Stimulated activated CD4-positive, alpha-beta T cell treated with anti-CD3 and anti-CD28 coated beads, TNF-alpha, amount 100 ng/mL, for 4 hours (primary cell): ENCODE measurements at regions not wholly inside any gene's neighbourhood (a gene's known extent, or its start where the extent isn't known, plus 50 kb on each side); places are given as distances from the start of the nearest gene placed in this dataset.

Source experiments
- DNase-seq, 3 experiments: peaks; one replicate each; pipeline ENCODE4 v3.0.0-alpha.2; 2020; ENCODE audit warnings: low read depth in 3 of 3

- no peak for DNase-seq
Observed at GRCh38 chrX:39936886-39937770, 160.6 kb downstream of the BCOR start.

DNA sequence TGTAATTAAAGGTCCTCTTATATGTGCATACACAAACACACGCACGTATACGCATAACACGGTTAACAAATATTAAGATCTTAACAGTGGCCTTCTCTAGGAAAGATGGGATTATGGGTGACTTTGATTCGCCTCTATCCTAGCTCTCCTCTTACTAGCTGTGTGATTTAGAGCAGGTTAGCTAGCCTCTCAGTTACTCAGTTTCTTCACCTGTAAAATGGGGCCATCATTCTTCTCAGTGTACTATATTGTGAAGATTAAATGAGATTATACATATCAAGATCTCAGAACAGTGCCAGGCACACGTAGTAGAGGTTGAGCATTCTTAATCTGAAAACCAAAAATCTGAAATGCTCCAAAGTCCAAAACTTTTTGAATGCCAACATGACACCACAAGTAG is 159.3 kb downstream of the BCOR start:
- no peak for DNase-seq

GRCh38 chrX:39939678-39940077 is 158.1 kb downstream of the BCOR start:
- DNase-seq: no peak

DNA sequence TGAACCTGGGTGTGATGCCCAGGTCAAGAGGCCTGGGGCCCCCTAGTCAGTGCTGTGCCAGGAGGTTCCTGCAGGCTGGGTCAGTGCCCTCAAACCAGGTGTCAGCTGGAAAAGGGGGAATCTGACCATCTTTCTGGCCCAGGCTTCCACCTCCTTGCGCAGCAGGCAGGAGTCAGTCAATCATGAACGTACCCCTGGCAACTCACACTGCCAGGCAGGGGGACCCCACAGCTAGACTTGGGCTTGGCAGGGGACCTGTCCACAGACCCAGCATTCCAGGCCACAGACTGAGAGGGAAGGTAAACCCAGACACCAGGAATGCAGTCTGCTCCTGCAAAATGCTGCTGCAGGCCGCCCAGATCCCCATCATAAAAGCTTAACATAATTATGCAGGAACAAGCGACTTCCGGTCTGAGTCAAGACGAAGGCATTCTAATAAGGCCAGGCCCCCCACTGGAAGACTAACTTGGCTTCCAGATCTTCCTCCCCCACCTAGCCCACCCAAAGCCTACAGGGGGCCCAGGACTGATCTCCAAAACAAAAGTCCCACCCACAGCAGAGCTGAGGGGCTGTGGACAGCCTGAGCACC is 156.3 kb downstream of the BCOR start:
- no peak for DNase-seq

DNA sequence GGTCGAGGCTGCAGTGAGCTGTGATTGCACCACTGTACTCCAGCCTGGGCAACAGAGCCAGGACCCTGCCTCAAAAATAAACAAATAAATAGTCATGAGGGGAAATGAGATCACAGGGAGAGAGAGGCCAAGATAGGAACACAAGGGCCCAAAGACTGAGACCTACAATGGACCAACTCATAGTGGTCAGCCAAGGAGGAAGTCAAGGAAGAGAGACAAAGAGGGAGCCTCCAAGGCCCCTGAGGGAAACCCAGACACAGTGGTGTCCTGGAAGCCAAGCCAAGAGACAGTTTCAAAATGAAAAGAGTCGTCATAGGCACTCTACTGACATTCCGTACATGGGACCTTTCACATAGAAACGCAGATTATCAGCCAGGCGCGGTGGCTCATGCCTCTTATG is 153.3 kb downstream of the BCOR start:
- no peak for DNase-seq

DNA sequence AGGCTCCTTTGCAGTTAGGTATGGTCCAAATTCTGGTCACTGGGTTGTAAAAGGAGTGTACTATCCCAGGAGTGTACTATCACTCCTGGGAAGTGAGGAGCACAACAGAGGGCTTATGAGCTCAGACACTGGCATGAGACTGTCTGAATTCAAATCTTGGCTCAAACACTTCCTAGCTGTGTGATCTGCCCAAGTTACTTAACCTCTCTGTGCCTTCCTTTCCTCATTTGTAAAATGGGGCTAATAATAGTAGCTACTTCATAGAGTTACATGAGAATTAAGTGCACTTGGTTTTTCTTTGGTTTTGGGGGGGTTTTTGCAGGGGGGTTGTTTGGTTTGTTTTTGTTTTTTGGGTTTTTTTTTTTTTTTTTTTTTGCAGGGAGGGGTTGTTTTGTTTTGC is 152.0 kb downstream of the BCOR start:
- DNase-seq: no peak

DNA sequence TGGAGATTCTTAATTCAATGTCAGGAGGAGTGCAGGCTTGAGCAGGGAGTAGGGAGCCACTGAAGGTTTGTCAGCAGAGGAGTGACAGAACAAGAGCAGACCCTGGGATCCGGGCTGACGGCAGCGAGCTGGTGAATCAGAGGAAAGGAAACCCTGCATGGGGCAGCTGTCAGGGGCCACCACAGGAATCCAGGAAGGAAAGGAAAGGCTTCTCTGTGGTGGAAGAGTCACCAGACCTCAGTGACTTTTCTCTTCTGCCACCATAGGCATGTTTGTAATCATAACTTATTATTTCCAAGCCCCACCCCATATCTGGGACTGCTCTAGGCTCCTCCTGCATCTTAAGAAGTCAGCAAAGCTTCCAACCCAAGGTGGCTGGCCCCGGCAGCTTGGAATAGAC is 150.9 kb downstream of the BCOR start:
- no peak for DNase-seq

DNA sequence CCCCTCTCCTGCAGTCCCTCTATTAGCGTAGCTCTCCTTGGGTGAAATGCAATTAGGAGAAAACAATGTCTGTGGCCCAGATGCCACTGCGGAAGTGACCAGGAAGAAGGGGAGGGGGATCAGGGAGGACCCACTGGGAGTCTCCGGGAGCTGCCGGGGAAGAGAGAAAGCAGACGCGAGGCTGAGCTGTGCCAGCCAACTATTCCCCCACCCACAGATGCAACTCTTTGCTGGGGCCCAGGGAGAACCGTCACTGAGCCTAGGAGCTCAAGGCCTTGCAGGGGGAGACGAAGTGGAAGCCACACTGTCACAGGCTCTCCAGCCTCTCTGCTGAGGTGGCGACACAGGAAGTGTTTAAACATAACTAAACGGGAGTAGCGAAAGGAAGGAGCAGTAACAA is 149.2 kb downstream of the BCOR start:
- DNase-seq: no peak

DNA sequence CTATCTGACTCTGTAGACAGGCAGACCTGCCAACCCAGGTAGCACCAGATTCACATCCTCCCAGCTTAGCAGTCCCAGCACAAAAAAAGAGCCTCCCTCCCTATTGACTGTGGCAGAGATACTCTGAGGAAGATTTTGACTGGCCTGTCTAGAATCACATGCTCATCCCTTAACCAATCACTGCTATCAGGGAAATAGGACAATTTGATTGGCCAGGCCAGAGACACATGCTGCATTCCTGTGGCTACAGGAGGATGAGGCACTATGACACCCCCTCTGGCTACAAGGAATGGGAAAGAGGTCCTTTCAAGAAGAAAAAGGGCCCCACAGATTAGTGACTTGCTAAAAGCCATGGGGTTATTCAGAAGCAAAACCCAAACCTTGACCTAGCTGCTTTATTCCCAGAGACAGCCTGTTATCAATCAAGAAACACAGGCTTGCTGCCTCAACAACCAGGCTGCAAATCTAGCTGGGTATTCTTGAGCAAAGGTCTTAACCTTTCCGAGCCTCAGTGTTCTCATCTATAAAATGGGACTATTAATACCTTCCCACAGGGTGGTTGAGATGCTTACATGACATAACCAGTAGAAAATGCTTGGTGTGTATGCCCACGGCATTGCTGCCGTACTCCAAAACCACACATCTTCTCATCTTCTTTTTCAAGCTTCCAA is 147.6 kb downstream of the BCOR start:
- DNase-seq: no peak

GRCh38 chrX:39952989-39953388 is 144.8 kb downstream of the BCOR start:
- no peak for DNase-seq

- DNase-seq: no peak
Observed at GRCh38 chrX:39953879-39954278, 143.9 kb downstream of the BCOR start.

GRCh38 chrX:39954851-39955250 is 142.9 kb downstream of the BCOR start:
- no peak for DNase-seq

- no peak for DNase-seq
Observed at GRCh38 chrX:39955625-39956024, 142.1 kb downstream of the BCOR start.

DNA sequence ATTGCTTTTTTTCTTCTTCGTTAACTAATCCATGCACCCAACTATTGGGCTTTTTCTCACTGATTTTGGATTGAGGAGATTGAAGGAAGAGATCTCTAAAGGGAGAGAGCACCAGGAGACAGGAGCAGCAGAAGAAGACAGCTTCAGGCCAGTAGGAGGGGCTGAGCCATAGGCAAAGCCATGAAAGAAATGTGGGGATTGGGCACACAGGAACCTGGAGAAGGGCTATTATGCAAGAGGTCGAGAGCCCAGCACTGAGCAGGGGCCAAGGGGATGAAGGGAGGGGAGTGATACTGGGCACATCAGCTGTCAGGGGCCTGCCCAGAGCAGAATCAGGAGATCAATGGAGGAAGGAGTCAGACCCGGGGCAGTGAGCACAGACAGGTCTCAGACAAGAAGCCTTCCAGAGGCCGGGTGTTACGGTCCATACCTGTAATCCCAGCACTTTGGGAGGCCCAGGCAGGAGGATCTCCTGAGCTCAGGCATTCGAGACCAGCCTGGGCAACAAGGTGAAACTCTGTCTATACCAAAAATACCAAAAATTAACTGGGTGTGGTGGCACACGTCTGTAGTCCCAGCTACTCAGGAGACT is 140.9 kb downstream of the BCOR start:
- no peak for DNase-seq

DNA sequence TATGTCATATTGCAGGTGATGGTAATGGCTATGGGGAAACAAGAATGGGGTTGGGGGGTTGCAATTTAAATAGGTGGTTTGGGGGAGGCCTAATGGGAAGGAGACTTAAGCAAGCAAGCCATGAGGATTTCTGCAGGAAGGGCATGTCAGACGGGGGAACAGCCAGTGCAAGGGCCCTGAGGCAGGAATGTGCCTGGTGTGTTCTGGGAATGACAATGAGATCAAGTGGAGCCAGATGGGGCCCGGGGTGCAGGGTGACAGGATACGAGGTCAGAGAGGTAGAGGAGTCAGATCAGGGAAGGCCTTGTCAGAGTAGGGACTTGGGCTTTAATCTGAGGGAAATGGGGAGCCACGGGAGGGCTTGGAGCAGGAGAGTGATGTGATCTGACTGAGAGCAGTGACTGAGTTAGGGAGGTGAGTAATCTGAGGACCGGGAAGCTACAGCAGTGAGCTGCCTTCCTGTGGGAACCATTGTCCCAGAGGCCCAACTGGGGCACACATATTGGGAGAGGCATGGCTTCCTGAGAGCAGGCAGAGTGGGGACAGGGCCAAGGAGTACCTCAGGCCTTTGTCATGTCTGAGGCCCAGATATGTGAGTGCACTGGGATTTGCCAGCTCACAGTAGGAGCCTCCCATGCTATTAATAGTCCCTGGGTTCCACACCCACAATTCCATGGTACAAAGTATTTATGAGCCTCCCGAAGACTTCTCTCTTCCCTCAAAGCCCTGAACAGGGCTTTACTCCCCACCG is 139.8 kb downstream of the BCOR start:
- no peak for DNase-seq

- DNase-seq: no peak
Observed at GRCh38 chrX:39958850-39959249, 138.9 kb downstream of the BCOR start.

DNA sequence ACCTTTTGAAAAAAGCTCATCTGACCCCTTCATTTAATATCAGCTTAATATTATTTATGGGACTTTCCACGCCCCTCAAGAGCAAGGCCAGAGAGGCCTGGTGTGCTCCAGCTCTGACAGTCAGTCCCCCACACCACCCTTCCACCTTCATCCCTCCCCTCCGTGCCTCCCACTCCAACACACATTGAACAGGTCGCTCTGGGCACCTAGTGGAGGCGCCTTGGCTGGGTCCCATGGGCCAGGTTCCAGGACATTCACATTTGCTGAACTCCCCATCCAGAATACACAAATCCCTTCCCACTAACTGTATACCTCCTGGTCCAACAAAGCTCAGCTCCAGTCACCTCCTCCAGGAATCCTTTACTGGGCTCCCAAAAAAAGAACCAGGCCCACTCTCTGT is 137.5 kb downstream of the BCOR start:
- DNase-seq: no peak

DNA sequence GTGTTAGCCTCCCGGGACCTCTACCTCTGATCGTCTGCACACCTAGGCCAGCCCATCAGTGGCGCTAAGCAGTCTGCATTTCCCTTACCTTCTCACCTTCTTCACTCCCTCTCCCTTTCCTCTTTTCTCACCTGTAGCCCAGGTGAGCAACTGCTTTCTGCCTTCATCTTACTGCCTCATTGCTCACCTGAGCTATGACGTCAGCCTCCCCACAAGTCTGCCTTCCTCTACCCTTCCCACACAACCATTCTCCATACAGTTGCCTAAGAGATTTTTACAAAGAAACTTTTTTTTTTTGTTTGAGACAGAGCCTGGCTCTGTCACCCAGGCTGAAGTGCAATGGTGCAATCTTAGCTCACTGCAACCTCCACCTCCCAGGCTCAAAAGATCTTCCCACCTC is 136.3 kb downstream of the BCOR start:
- DNase-seq: no peak

- no peak for DNase-seq
Observed at GRCh38 chrX:39965051-39965573, 132.6 kb downstream of the BCOR start.

DNA sequence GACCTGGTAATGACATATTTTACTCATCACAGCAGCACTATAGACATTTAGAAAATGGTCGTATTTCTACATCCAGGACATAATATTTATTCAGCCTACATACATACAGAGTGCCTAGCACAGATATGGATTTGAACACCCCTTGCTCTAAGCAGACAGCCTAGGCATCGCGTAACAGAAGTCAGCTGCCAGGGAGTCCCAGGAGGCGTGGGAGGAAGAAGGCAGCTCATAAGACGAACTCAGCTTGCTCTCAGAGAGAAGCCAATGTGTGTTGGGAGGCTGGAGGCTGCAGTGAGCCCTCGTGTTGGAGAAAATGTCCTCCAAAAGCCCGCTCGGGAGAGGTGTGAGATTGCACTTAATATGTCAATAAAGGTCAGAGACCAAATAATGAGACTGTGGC is 131.6 kb downstream of the BCOR start:
- no peak for DNase-seq

- no peak for DNase-seq
Observed at GRCh38 chrX:39967348-39967747, 130.4 kb downstream of the BCOR start.
